CD8-positive, alpha-beta memory T cell (primary cell): ENCODE measurements at regions not wholly inside any gene's neighbourhood (a gene's known extent, or its start where the extent isn't known, plus 50 kb on each side); places are given as distances from the start of the nearest gene placed in this dataset.

Experiments
- CTCF ChIA-PET: fragments of 350-600 bp; sonication (Branson Sonifier 250); formaldehyde crosslinking; loops from one replicate; lab custom pipeline; 2021; ENCODE audit warnings: antibody characterized with exemption; lab: Charles Lee
- POLR2A ChIA-PET: fragments of 350-600 bp; sonication (Branson Sonifier 250); formaldehyde crosslinking; loops from one replicate; lab custom pipeline; 2021; ENCODE audit warnings: antibody characterized with exemption; lab: Charles Lee
- DNase-seq, 5 donors: peaks; one replicate each; pipeline versions ENCODE4 v3.0.0 to v3.0.0-alpha.2; 2020 to 2022; ENCODE audit warnings: mixed read lengths in 1 of 5
- H3K27ac ChIP-seq: one replicate; pipeline ENCODE4 v1.7.0; 2013; ENCODE audit warnings: low read depth, mild to moderate bottlenecking, low read length, moderate library complexity
- H3K27me3 ChIP-seq: 2 replicates; pipeline ENCODE4 v1.7.0; 2013; ENCODE audit warnings: low read length, mild to moderate bottlenecking; ENCODE audit not compliant: insufficient read depth, poor library complexity, severe bottlenecking
- H3K36me3 ChIP-seq: 2 replicates; pipeline ENCODE4 v1.7.0; 2013; ENCODE audit warnings: mild to moderate bottlenecking, low read length, moderate library complexity; ENCODE audit not compliant: insufficient read depth
- H3K4me1 ChIP-seq: 2 replicates; pipeline ENCODE4 v1.7.0; 2013; ENCODE audit warnings: mild to moderate bottlenecking, low read length, moderate library complexity; ENCODE audit not compliant: insufficient read depth
- H3K4me3 ChIP-seq: 2 replicates; pipeline ENCODE4 v1.7.0; 2013; ENCODE audit warnings: mild to moderate bottlenecking, low read length
- H3K9me3 ChIP-seq: 2 replicates; pipeline ENCODE4 v1.7.0; 2013; ENCODE audit warnings: mild to moderate bottlenecking, low read length
- H3K27ac Mint-ChIP-seq, 8 donors: one replicate each; pipeline ENCODE4 v1.8.0; 2020 to 2021; ENCODE audit warnings: mixed read lengths in 8 of 8, mild to moderate bottlenecking in 6 of 8, inconsistent platforms in 3 of 8, moderate library complexity in 3 of 8
- H3K27me3 Mint-ChIP-seq, 2 donors: one replicate each; pipeline ENCODE4 v1.8.0; 2020 to 2021; ENCODE audit warnings: mixed read lengths in 2 of 2, mild to moderate bottlenecking in 1 of 2, moderate library complexity in 1 of 2
- H3K36me3 Mint-ChIP-seq, 3 donors: one replicate each; pipeline ENCODE4 v1.8.0; 2020 to 2021; ENCODE audit warnings: mixed read lengths in 3 of 3, inconsistent platforms in 1 of 3, mild to moderate bottlenecking in 1 of 3
- H3K4me1 Mint-ChIP-seq, 3 donors: one replicate each; pipeline ENCODE4 v1.8.0; 2020 to 2021; ENCODE audit warnings: mixed read lengths in 3 of 3, inconsistent platforms in 1 of 3, mild to moderate bottlenecking in 1 of 3
- H3K4me3 Mint-ChIP-seq, 7 donors: one replicate each; pipeline ENCODE4 v1.8.0; 2020 to 2021; ENCODE audit warnings: mixed read lengths in 7 of 7, mild to moderate bottlenecking in 6 of 7, moderate library complexity in 4 of 7, inconsistent platforms in 2 of 7
- H3K9me3 Mint-ChIP-seq, 5 donors: one replicate each; pipeline ENCODE4 v1.8.0; 2020 to 2022; ENCODE audit warnings: mixed read lengths in 5 of 5, mild to moderate bottlenecking in 3 of 5, moderate library complexity in 2 of 5, inconsistent platforms in 1 of 5

GRCh38 chr5:20554001-20554400, 566.0 kb upstream of the CDH18 start:
- ChIA-PET CTCF (no interaction called here), POLR2A (no interaction called here)
- no peak for DNase-seq
- Histone ChIP-seq H3K27ac (no peak overlapping the region), H3K36me3 (no peaks in the 10 kb centered on the region), H3K4me1 (no peaks in the 10 kb centered on the region), H3K27me3 (no peaks in the 10 kb centered on the region), H3K4me3 (no peak overlapping the region), H3K9me3 (no peaks in the 10 kb centered on the region)
- Mint-ChIP-seq H3K9me3 (peaks cover 5 to 47% (median 9%) of the 10 kb centered on the region in 5 donors), H3K4me3 (no peak overlapping the region), H3K27ac (no peak overlapping the region), H3K27me3 (no peaks in the 10 kb centered on the region), H3K4me1 (no peaks in the 10 kb centered on the region), H3K36me3 (no peaks in the 10 kb centered on the region)

- Mint-ChIP-seq H3K27ac (peak overlapping the region in 1 of 8 donors; percentile 41), H3K4me3 (no peak overlapping the region), H3K9me3 (peaks cover 4 to 8% (median 5%) of the 10 kb centered on the region in 5 donors), H3K4me1 (no peaks in the 10 kb centered on the region), H3K27me3 (no peaks in the 10 kb centered on the region), H3K36me3 (no peaks in the 10 kb centered on the region)
- H3K27ac ChIP-seq = no peak overlapping the region
- no peak for DNase-seq
- no peak overlapping the region for H3K4me3 ChIP-seq
- CTCF ChIA-PET = no interaction called here
- no peaks in the 10 kb centered on the region for H3K27me3 ChIP-seq
- POLR2A ChIA-PET = no interaction called here
- H3K36me3 ChIP-seq = no peaks in the 10 kb centered on the region
- H3K9me3 ChIP-seq = no peaks in the 10 kb centered on the region
- H3K4me1 ChIP-seq = no peaks in the 10 kb centered on the region
These were observed 550.1 kb upstream of the CDH18 start for GRCh38 chr5:20537911-20538703.

GRCh38 chr5:20536813-20537212, 548.8 kb upstream of the CDH18 start:
- Mint-ChIP-seq H3K4me1 (no peaks in the 10 kb centered on the region), H3K27ac (no peak overlapping the region), H3K36me3 (no peaks in the 10 kb centered on the region), H3K27me3 (no peaks in the 10 kb centered on the region), H3K9me3 (peaks cover 4 to 13% (median 8%) of the 10 kb centered on the region in 5 donors), H3K4me3 (no peak overlapping the region)
- Histone ChIP-seq H3K4me3 (no peak overlapping the region), H3K4me1 (no peaks in the 10 kb centered on the region), H3K27me3 (no peaks in the 10 kb centered on the region), H3K9me3 (no peaks in the 10 kb centered on the region), H3K36me3 (no peaks in the 10 kb centered on the region), H3K27ac (no peak overlapping the region)
- DNase-seq = no peak
- CTCF ChIA-PET = no interaction called here
- POLR2A ChIA-PET = no interaction called here

- no peak for DNase-seq
- H3K4me1 Mint-ChIP-seq = no peaks in the 10 kb centered on the region
- Histone ChIP-seq H3K4me1 (no peaks in the 10 kb centered on the region), H3K4me3 (no peak overlapping the region), H3K36me3 (no peaks in the 10 kb centered on the region), H3K9me3 (no peaks in the 10 kb centered on the region), H3K27me3 (no peaks in the 10 kb centered on the region), H3K27ac (no peak overlapping the region)
- POLR2A ChIA-PET = no interaction called here
- H3K4me3 Mint-ChIP-seq = no peak overlapping the region
- peaks cover 4 to 13% (median 8%) of the 10 kb centered on the region in 5 donors for H3K9me3 Mint-ChIP-seq
- no peaks in the 10 kb centered on the region for H3K27me3 Mint-ChIP-seq
- H3K27ac Mint-ChIP-seq = no peak overlapping the region
- no peaks in the 10 kb centered on the region for H3K36me3 Mint-ChIP-seq
- CTCF ChIA-PET = no interaction called here
These were observed 548.3 kb upstream of the CDH18 start for GRCh38 chr5:20536341-20536740.

GRCh38 chr5:20528471-20528870, 540.5 kb upstream of the CDH18 start:
- Histone ChIP-seq H3K27me3 (no peaks in the 10 kb centered on the region), H3K27ac (no peak overlapping the region), H3K4me1 (no peaks in the 10 kb centered on the region), H3K9me3 (no peaks in the 10 kb centered on the region), H3K4me3 (no peak overlapping the region), H3K36me3 (no peaks in the 10 kb centered on the region)
- POLR2A ChIA-PET = no interaction called here
- Mint-ChIP-seq H3K4me3 (no peak overlapping the region), H3K27me3 (no peaks in the 10 kb centered on the region), H3K36me3 (no peaks in the 10 kb centered on the region), H3K9me3 (peaks cover 2 to 29% (median 21%) of the 10 kb centered on the region in 5 donors), H3K27ac (no peak overlapping the region), H3K4me1 (no peaks in the 10 kb centered on the region)
- CTCF ChIA-PET = no interaction called here
- no peak for DNase-seq

GRCh38 chr5:20524991-20525529, 537.1 kb upstream of the CDH18 start:
- Mint-ChIP-seq H3K4me3 (no peak overlapping the region), H3K27ac (no peak overlapping the region), H3K9me3 (peaks cover 3 to 29% (median 18%) of the 10 kb centered on the region in 5 donors), H3K36me3 (no peaks in the 10 kb centered on the region), H3K27me3 (no peaks in the 10 kb centered on the region), H3K4me1 (no peaks in the 10 kb centered on the region)
- no peaks in the 10 kb centered on the region for H3K36me3 ChIP-seq
- no peak overlapping the region for H3K27ac ChIP-seq
- no peaks in the 10 kb centered on the region for H3K27me3 ChIP-seq
- no peak for DNase-seq
- no peaks in the 10 kb centered on the region for H3K9me3 ChIP-seq
- H3K4me1 ChIP-seq = no peaks in the 10 kb centered on the region
- ChIA-PET CTCF (no interaction called here), POLR2A (no interaction called here)
- H3K4me3 ChIP-seq = no peak overlapping the region

GRCh38 chr5:20522905-20523482, 535.0 kb upstream of the CDH18 start:
- H3K36me3 Mint-ChIP-seq = no peaks in the 10 kb centered on the region
- no peak for DNase-seq
- POLR2A ChIA-PET = no interaction called here
- Histone ChIP-seq H3K36me3 (no peaks in the 10 kb centered on the region), H3K4me3 (no peak overlapping the region), H3K9me3 (no peaks in the 10 kb centered on the region), H3K27me3 (no peaks in the 10 kb centered on the region), H3K4me1 (no peaks in the 10 kb centered on the region), H3K27ac (no peak overlapping the region)
- no peak overlapping the region for H3K4me3 Mint-ChIP-seq
- no peak overlapping the region for H3K27ac Mint-ChIP-seq
- no peaks in the 10 kb centered on the region for H3K4me1 Mint-ChIP-seq
- H3K27me3 Mint-ChIP-seq = no peaks in the 10 kb centered on the region
- CTCF ChIA-PET = no interaction called here
- H3K9me3 Mint-ChIP-seq = peaks cover 6 to 32% (median 16%) of the 10 kb centered on the region in 5 donors

- no peaks in the 10 kb centered on the region for H3K36me3 Mint-ChIP-seq
- peaks cover 5 to 44% (median 9%) of the 10 kb centered on the region in 5 donors for H3K9me3 Mint-ChIP-seq
- H3K27ac ChIP-seq = no peak overlapping the region
- no peak overlapping the region for H3K27ac Mint-ChIP-seq
- DNase-seq = no peak
- no peaks in the 10 kb centered on the region for H3K4me1 Mint-ChIP-seq
- H3K4me3 ChIP-seq = no peak overlapping the region
- no peaks in the 10 kb centered on the region for H3K4me1 ChIP-seq
- no peaks in the 10 kb centered on the region for H3K27me3 Mint-ChIP-seq
- no peak overlapping the region for H3K4me3 Mint-ChIP-seq
- ChIA-PET CTCF (no interaction called here), POLR2A (no interaction called here)
- H3K9me3 ChIP-seq = no peaks in the 10 kb centered on the region
- H3K27me3 ChIP-seq = no peaks in the 10 kb centered on the region
- no peaks in the 10 kb centered on the region for H3K36me3 ChIP-seq
These were observed 527.6 kb upstream of the CDH18 start for GRCh38 chr5:20515606-20516005.
